WTC11 (cell line): ENCODE measurements at regions not wholly inside any gene's neighbourhood (a gene's known extent, or its start where the extent isn't known, plus 50 kb on each side); places are given as distances from the start of the nearest gene placed in this dataset.

Source experiments
- ATAC-seq: fragments of 200-7000 bp; cut with Tn5 transposase; 2 replicates; pipeline ENCODE4 v1.10.0; 2021; ENCODE audit warnings: mild to moderate bottlenecking, moderate library complexity
- CTCF ChIA-PET: fragments of 300-600 bp; sonication (Branson Sonifier 250); formaldehyde crosslinking; loops from one replicate; lab custom pipeline; 2021; ENCODE audit warnings: antibody characterized with exemption; lab: Charles Lee
- POLR2A ChIA-PET: fragments of 350-600 bp; sonication (Branson Sonifier 250); formaldehyde crosslinking; loops from one replicate; lab custom pipeline; 2021; ENCODE audit warnings: antibody characterized with exemption; lab: Charles Lee
- DNase-seq: peaks from one replicate; pipeline ENCODE4 v3.0.0; 2021; ENCODE audit warnings: low spot score
- H3K27ac Mint-ChIP-seq: 2 replicates; pipeline ENCODE4 v1.8.0; 2021; ENCODE audit warnings: mixed read lengths
- H3K27me3 Mint-ChIP-seq: 2 replicates; pipeline ENCODE4 v1.8.0; 2021; ENCODE audit warnings: low read depth, mild to moderate bottlenecking, moderate library complexity, mixed read lengths
- H3K36me3 Mint-ChIP-seq: 2 replicates; pipeline ENCODE4 v1.8.0; 2021; ENCODE audit warnings: mixed read lengths
- H3K4me1 Mint-ChIP-seq: 2 replicates; pipeline ENCODE4 v1.8.0; 2022; ENCODE audit warnings: mixed read lengths
- H3K4me3 Mint-ChIP-seq: 2 replicates; pipeline ENCODE4 v1.8.0; 2021; ENCODE audit warnings: mild to moderate bottlenecking, moderate library complexity, mixed read lengths
- H3K9me3 Mint-ChIP-seq: 2 replicates; pipeline ENCODE4 v1.8.0; 2021; ENCODE audit warnings: mixed read lengths
- AR ChIP-seq: fragments of 250-450 bp; sonication (Bioruptor Pico); IDR thresholded peaks from 2 replicates; pipeline ENCODE4 v1.9.0; 2021; ENCODE audit warnings: mild to moderate bottlenecking
- ATF1 ChIP-seq: sonication (generic); formaldehyde crosslinking; IDR thresholded peaks from 2 replicates; pipeline ENCODE4 v1.8.1; 2023; ENCODE audit warnings: mild to moderate bottlenecking, moderate library complexity, missing genetic modification reagents
- ELF4 ChIP-seq: sonication (generic); formaldehyde crosslinking; IDR thresholded peaks from 2 replicates; pipeline ENCODE4 v1.8.1; 2022; ENCODE audit warnings: low read depth, mild to moderate bottlenecking, moderate library complexity, missing genetic modification reagents
- EMX1 ChIP-seq: fragments of 250-450 bp; sonication (Bioruptor Pico); IDR thresholded peaks from 2 replicates; pipeline ENCODE4 v1.8.0; 2021; ENCODE audit warnings: mild to moderate bottlenecking
- GABPB1 ChIP-seq: sonication (generic); formaldehyde crosslinking; IDR thresholded peaks from 2 replicates; pipeline ENCODE4 v1.8.1; 2023; ENCODE audit warnings: mild to moderate bottlenecking, missing genetic modification reagents
- GRHL2 ChIP-seq: fragments of 250-450 bp; sonication (Bioruptor Pico); IDR thresholded peaks from 2 replicates; pipeline ENCODE4 v1.8.0; 2022; ENCODE audit warnings: mild to moderate bottlenecking, moderate library complexity; ENCODE audit not compliant: insufficient replicate concordance, severe bottlenecking
- NFYB ChIP-seq: sonication (generic); formaldehyde crosslinking; conservative IDR thresholded peaks from 2 replicates; pipeline ENCODE4 v1.8.0; 2022; ENCODE audit warnings: low read depth, missing genetic modification reagents
- SMAD4 ChIP-seq: sonication (generic); formaldehyde crosslinking; IDR thresholded peaks from 2 replicates; pipeline ENCODE4 v1.8.0; 2022; ENCODE audit warnings: mild to moderate bottlenecking, missing genetic modification reagents
- TEAD1 ChIP-seq: sonication (generic); formaldehyde crosslinking; IDR thresholded peaks from 2 replicates; pipeline ENCODE4 v1.8.0; 2022; ENCODE audit warnings: mild to moderate bottlenecking, missing genetic modification reagents
- TP53 ChIP-seq: sonication (generic); formaldehyde crosslinking; IDR thresholded peaks from 2 replicates; pipeline ENCODE4 v1.8.1; 2023; ENCODE audit warnings: mild to moderate bottlenecking, missing genetic modification reagents
- USF2 ChIP-seq: sonication (generic); formaldehyde crosslinking; IDR thresholded peaks from 2 replicates; pipeline ENCODE4 v1.8.1; 2023; ENCODE audit warnings: mild to moderate bottlenecking, missing genetic modification reagents, moderate library complexity
- ZNF232 ChIP-seq: sonication (generic); formaldehyde crosslinking; IDR thresholded peaks from 2 replicates; pipeline ENCODE4 v1.8.0; 2022; ENCODE audit warnings: mild to moderate bottlenecking, missing genetic modification reagents
- ZNF263 ChIP-seq: sonication (generic); formaldehyde crosslinking; IDR thresholded peaks from 2 replicates; pipeline ENCODE4 v1.8.1; 2022; ENCODE audit warnings: low read depth, mild to moderate bottlenecking, moderate library complexity, missing genetic modification reagents
- TF ChIP-seq, protein P1 (sequence below): sonication (generic); formaldehyde crosslinking; IDR thresholded peaks from 2 replicates; pipeline ENCODE4 v1.8.1; 2022; ENCODE audit warnings: missing genetic modification reagents, borderline replicate concordance
- TF ChIP-seq, protein P2 (sequence below): sonication (generic); formaldehyde crosslinking; IDR thresholded peaks from 2 replicates; pipeline ENCODE4 v1.8.0; 2022; ENCODE audit warnings: mild to moderate bottlenecking, missing genetic modification reagents
- TF ChIP-seq, protein P3 (sequence below): sonication (generic); formaldehyde crosslinking; IDR thresholded peaks from 2 replicates; pipeline ENCODE4 v1.8.1; 2023; ENCODE audit warnings: mild to moderate bottlenecking, moderate library complexity, missing genetic modification reagents
- TF ChIP-seq, protein P4 (sequence below): sonication (generic); formaldehyde crosslinking; IDR thresholded peaks from 2 replicates; pipeline ENCODE4 v1.8.1; 2022; ENCODE audit warnings: low read depth, mild to moderate bottlenecking, moderate library complexity, missing genetic modification reagents, borderline replicate concordance
- TF ChIP-seq, protein P5 (sequence below): fragments of 250-450 bp; sonication (Bioruptor Pico); IDR thresholded peaks from 2 replicates; pipeline ENCODE4 v1.9.0; 2021; ENCODE audit warnings: moderate library complexity, mild to moderate bottlenecking, inconsistent platforms, borderline replicate concordance

DNA sequence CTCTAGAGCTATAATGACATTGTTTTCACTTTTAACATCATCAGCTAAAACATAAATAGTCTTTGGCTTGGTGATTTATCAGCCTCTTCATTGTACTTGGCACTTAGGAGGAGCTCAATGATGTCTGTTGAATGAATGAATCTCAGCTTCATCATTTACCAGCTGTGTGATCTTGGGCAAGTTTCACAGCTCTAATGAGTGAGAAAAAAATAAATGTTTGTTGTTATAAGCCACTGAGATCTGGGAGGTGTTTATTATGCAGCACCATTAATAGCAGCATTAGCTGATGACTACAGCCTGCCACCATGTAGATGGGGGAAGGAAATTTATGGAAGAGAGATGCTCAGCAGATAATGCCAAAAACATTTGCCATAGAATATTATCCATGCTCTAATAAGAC is 63.6 kb upstream of the C1QTNF7 start:
- Mint-ChIP-seq H3K27ac (no peak overlapping the region), H3K4me1 (peaks cover 10% of the 10 kb centered on the region), H3K4me3 (no peak overlapping the region), H3K9me3 (no peaks in the 10 kb centered on the region), H3K27me3 (no peaks in the 10 kb centered on the region), H3K36me3 (no peaks in the 10 kb centered on the region)
- DNase-seq (no peak), ATAC-seq (no peak)
- ChIA-PET POLR2A (no interaction called here), CTCF (no interaction called here)
- TF ChIP-seq, protein P1, sequence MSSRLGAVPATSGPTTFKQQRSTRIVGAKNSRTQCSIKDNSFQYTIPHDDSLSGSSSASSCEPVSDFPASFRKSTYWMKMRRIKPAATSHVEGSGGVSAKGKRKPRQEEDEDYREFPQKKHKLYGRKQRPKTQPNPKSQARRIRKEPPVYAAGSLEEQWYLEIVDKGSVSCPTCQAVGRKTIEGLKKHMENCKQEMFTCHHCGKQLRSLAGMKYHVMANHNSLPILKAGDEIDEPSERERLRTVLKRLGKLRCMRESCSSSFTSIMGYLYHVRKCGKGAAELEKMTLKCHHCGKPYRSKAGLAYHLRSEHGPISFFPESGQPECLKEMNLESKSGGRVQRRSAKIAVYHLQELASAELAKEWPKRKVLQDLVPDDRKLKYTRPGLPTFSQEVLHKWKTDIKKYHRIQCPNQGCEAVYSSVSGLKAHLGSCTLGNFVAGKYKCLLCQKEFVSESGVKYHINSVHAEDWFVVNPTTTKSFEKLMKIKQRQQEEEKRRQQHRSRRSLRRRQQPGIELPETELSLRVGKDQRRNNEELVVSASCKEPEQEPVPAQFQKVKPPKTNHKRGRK (CRISPR knock-in tag): no peak
- TF ChIP-seq SMAD4 (CRISPR knock-in tag): no peak
- TF ChIP-seq AR (CRISPR knock-in tag): no peak
- no peak for TF ChIP-seq EMX1 (CRISPR knock-in tag)
- no peak for TF ChIP-seq ZNF263 (CRISPR knock-in tag)
- no peak for TF ChIP-seq GRHL2
- TF ChIP-seq, protein P2, sequence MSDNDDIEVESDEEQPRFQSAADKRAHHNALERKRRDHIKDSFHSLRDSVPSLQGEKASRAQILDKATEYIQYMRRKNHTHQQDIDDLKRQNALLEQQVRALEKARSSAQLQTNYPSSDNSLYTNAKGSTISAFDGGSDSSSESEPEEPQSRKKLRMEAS (CRISPR knock-in tag): no peak
- TF ChIP-seq, protein P3, sequence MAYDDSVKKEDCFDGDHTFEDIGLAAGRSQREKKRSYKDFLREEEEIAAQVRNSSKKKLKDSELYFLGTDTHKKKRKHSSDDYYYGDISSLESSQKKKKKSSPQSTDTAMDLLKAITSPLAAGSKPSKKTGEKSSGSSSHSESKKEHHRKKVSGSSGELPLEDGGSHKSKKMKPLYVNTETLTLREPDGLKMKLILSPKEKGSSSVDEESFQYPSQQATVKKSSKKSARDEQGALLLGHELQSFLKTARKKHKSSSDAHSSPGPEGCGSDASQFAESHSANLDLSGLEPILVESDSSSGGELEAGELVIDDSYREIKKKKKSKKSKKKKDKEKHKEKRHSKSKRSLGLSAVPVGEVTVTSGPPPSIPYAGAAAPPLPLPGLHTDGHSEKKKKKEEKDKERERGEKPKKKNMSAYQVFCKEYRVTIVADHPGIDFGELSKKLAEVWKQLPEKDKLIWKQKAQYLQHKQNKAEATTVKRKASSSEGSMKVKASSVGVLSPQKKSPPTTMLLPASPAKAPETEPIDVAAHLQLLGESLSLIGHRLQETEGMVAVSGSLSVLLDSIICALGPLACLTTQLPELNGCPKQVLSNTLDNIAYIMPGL (CRISPR knock-in tag): no peak
- TF ChIP-seq, protein P4, sequence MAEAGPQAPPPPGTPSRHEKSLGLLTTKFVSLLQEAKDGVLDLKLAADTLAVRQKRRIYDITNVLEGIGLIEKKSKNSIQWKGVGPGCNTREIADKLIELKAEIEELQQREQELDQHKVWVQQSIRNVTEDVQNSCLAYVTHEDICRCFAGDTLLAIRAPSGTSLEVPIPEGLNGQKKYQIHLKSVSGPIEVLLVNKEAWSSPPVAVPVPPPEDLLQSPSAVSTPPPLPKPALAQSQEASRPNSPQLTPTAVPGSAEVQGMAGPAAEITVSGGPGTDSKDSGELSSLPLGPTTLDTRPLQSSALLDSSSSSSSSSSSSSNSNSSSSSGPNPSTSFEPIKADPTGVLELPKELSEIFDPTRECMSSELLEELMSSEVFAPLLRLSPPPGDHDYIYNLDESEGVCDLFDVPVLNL (CRISPR knock-in tag): no peak
- TF ChIP-seq TP53 (CRISPR knock-in tag): no peak
- no peak for TF ChIP-seq GABPB1
- TF ChIP-seq ATF1 (CRISPR knock-in tag): no peak
- TF ChIP-seq, protein P5, sequence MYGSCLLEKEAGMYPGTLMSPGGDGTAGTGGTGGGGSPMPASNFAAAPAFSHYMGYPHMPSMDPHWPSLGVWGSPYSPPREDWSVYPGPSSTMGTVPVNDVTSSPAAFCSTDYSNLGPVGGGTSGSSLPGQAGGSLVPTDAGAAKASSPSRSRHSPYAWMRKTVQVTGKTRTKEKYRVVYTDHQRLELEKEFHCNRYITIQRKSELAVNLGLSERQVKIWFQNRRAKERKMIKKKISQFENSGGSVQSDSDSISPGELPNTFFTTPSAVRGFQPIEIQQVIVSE (CRISPR knock-in tag): no peak
- TF ChIP-seq USF2 (CRISPR knock-in tag): no peak
- no peak for TF ChIP-seq TEAD1 (CRISPR knock-in tag)
- TF ChIP-seq ELF4: no peak
- no peak for TF ChIP-seq ZNF232 (CRISPR knock-in tag)

- Mint-ChIP-seq H3K27me3 (no peaks in the 10 kb centered on the region), H3K9me3 (no peaks in the 10 kb centered on the region), H3K4me3 (no peak overlapping the region), H3K27ac (no peak overlapping the region), H3K36me3 (no peaks in the 10 kb centered on the region), H3K4me1 (peaks cover 10% of the 10 kb centered on the region)
- POLR2A ChIA-PET: no interaction called here
- no peak for DNase-seq
- ATAC-seq: no peak
- CTCF ChIA-PET: no interaction called here
- TF ChIP-seq, protein P5 (CRISPR knock-in tag): no peak
- no peak for TF ChIP-seq NFYB (CRISPR knock-in tag)
- TF ChIP-seq, all 79 proteins: peak for 0
These were observed 62.2 kb upstream of the C1QTNF7 start for GRCh38 chr4:15365641-15366040.
